ENCODE measurements at regions not wholly inside any gene's neighbourhood (a gene's known extent, or its start where the extent isn't known, plus 50 kb on each side); places are given as distances from the start of the nearest gene placed in this dataset.
"Not testable (repeated sequence)": the region's sequence is repeated elsewhere in the genome, so short reads cannot be mapped to it uniquely, and the experiment has no call there.

DNA sequence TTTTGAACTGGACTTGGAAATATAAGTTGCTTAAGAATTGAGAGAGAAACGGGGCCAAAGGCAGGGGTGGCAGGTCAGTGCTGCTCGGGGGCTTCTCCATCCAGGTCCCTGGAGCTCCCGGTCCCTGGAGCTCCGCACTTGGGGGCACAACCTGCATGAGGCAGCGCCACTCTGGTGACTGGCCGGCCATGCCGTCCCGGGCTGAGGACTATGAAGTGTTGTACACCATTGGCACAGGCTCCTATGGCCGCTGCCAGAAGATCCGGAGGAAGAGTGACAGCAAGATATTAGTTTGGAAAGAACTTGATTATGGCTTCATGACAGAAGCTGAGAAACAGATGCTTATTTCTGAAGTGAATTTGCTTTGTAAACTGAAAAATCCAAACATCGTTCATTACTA, 76.9 kb upstream of the POTEG start:
- TF ChIP-seq, protein P1, sequence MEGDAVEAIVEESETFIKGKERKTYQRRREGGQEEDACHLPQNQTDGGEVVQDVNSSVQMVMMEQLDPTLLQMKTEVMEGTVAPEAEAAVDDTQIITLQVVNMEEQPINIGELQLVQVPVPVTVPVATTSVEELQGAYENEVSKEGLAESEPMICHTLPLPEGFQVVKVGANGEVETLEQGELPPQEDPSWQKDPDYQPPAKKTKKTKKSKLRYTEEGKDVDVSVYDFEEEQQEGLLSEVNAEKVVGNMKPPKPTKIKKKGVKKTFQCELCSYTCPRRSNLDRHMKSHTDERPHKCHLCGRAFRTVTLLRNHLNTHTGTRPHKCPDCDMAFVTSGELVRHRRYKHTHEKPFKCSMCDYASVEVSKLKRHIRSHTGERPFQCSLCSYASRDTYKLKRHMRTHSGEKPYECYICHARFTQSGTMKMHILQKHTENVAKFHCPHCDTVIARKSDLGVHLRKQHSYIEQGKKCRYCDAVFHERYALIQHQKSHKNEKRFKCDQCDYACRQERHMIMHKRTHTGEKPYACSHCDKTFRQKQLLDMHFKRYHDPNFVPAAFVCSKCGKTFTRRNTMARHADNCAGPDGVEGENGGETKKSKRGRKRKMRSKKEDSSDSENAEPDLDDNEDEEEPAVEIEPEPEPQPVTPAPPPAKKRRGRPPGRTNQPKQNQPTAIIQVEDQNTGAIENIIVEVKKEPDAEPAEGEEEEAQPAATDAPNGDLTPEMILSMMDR (IDR thresholded peaks at IDR 0.05), result not testable (repeated sequence)
- TF ChIP-seq EZH2, EZH2phosphoT487 (IDR thresholded peaks at IDR 0.05): not testable (repeated sequence)
